ENCODE measurements at regions not wholly inside any gene's neighbourhood (a gene's known extent, or its start where the extent isn't known, plus 50 kb on each side); places are given as distances from the start of the nearest gene placed in this dataset.

DNA sequence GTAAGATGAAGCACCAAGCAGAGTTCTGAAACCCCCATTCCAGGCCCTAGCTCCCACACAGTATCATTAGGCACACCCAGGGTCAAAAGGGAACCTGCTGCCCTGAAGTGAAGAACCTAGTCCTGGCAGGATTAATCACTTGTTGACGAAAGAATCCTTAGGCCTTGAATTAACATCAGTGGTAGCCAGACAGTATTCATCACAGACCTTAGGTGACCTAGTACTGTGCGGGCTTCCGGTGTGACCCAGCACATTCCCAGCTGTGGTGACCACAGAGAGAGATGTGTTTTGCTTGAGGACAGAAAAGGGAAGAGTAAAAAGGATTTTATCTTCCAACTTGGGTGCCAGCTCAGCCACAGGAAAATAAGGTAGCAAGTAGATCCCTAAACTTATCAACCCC is 1071.4 kb upstream of the FAM98A start (continued):
- TF ChIP-seq, protein P1, sequence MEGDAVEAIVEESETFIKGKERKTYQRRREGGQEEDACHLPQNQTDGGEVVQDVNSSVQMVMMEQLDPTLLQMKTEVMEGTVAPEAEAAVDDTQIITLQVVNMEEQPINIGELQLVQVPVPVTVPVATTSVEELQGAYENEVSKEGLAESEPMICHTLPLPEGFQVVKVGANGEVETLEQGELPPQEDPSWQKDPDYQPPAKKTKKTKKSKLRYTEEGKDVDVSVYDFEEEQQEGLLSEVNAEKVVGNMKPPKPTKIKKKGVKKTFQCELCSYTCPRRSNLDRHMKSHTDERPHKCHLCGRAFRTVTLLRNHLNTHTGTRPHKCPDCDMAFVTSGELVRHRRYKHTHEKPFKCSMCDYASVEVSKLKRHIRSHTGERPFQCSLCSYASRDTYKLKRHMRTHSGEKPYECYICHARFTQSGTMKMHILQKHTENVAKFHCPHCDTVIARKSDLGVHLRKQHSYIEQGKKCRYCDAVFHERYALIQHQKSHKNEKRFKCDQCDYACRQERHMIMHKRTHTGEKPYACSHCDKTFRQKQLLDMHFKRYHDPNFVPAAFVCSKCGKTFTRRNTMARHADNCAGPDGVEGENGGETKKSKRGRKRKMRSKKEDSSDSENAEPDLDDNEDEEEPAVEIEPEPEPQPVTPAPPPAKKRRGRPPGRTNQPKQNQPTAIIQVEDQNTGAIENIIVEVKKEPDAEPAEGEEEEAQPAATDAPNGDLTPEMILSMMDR (IDR thresholded peaks at IDR 0.05) = no peak
- TF ChIP-seq, protein P2, sequence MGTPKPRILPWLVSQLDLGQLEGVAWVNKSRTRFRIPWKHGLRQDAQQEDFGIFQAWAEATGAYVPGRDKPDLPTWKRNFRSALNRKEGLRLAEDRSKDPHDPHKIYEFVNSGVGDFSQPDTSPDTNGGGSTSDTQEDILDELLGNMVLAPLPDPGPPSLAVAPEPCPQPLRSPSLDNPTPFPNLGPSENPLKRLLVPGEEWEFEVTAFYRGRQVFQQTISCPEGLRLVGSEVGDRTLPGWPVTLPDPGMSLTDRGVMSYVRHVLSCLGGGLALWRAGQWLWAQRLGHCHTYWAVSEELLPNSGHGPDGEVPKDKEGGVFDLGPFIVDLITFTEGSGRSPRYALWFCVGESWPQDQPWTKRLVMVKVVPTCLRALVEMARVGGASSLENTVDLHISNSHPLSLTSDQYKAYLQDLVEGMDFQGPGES (IDR thresholded peaks at IDR 0.05; ENCODE audit: low read depth, low read length) = no peak
- TF ChIP-seq, protein P3, sequence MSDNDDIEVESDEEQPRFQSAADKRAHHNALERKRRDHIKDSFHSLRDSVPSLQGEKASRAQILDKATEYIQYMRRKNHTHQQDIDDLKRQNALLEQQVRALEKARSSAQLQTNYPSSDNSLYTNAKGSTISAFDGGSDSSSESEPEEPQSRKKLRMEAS (IDR thresholded peaks at IDR 0.05; ENCODE audit: low read depth) = no peak
- no peak for TF ChIP-seq SMC3 (IDR thresholded peaks at IDR 0.05; ENCODE audit: low read depth, low read length)
- TF ChIP-seq, protein P4, sequence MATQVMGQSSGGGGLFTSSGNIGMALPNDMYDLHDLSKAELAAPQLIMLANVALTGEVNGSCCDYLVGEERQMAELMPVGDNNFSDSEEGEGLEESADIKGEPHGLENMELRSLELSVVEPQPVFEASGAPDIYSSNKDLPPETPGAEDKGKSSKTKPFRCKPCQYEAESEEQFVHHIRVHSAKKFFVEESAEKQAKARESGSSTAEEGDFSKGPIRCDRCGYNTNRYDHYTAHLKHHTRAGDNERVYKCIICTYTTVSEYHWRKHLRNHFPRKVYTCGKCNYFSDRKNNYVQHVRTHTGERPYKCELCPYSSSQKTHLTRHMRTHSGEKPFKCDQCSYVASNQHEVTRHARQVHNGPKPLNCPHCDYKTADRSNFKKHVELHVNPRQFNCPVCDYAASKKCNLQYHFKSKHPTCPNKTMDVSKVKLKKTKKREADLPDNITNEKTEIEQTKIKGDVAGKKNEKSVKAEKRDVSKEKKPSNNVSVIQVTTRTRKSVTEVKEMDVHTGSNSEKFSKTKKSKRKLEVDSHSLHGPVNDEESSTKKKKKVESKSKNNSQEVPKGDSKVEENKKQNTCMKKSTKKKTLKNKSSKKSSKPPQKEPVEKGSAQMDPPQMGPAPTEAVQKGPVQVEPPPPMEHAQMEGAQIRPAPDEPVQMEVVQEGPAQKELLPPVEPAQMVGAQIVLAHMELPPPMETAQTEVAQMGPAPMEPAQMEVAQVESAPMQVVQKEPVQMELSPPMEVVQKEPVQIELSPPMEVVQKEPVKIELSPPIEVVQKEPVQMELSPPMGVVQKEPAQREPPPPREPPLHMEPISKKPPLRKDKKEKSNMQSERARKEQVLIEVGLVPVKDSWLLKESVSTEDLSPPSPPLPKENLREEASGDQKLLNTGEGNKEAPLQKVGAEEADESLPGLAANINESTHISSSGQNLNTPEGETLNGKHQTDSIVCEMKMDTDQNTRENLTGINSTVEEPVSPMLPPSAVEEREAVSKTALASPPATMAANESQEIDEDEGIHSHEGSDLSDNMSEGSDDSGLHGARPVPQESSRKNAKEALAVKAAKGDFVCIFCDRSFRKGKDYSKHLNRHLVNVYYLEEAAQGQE (IDR thresholded peaks at IDR 0.05; ENCODE audit: low read depth, low read length) = no peak
- TF ChIP-seq TCF12 (IDR thresholded peaks at IDR 0.05) = no peak
- no peak for TF ChIP-seq NRF1 (IDR thresholded peaks at IDR 0.05; ENCODE audit: low read depth, low read length)

DNA sequence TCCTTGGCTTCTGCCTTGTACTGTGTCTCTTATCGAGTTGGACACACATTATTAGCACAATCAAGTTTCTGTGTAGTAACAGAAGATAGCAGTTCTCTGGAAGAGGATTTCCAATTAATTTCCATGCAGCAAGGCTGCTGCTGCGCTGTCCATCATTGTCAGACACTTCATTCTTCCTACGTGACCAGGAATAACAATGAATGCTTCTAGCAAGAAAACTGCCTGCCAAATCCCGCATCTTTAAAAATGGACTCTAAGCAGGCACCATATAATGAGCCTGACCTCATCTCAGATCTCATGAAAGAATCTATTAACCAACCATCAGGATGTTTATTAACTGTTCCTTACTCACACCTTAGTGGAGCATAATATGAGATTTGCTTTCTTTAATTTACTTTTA is 1067.7 kb upstream of the FAM98A start:
- no peaks in the 10 kb centered on the region for H3K79me2 ChIP-seq (ENCODE audit: insufficient read depth)
- no peak overlapping the region for H3K27ac ChIP-seq (ENCODE audit: low read depth in 2 of 2, low read length in 1 of 2)
- H3K9ac ChIP-seq = no peak overlapping the region
- WGBS (ENCODE audit: low lambda C conversion rate) = 4% methylated on average over 4 of the region's 4 CpGs
- ChIA-PET POLR2A (no interaction called here), CTCF (no interaction called here)
- no peak overlapping the region for H2AFZ ChIP-seq (ENCODE audit: low read depth)
- H3K36me3 ChIP-seq (replicated peaks in 1 of 2; ENCODE audit: control insufficient read depth in 1 of 2, insufficient read depth in 2 of 2, low read length in 1 of 2) = no peaks in the 10 kb centered on the region
- no peaks in the 10 kb centered on the region for H3K4me1 ChIP-seq (ENCODE audit: control insufficient read depth in 1 of 2, insufficient read depth in 2 of 2, low read depth in 1 of 2, low read length in 1 of 2)
- H3K4me2 ChIP-seq = no peak overlapping the region
- no peaks in the 10 kb centered on the region for H3K9me2 ChIP-seq
- DNase-seq = no peak
- H3K27me3 ChIP-seq (ENCODE audit: insufficient read depth) = no peaks in the 10 kb centered on the region
- H3K4me3 ChIP-seq (ENCODE audit: low read depth in 2 of 2, low read length in 1 of 2) = no peak overlapping the region
- H3K9me3 ChIP-seq = no peaks in the 10 kb centered on the region; the same call in 1 of the 2 replicates
- no peaks in the 10 kb centered on the region for H4K20me1 ChIP-seq (ENCODE audit: insufficient read depth)
- H3F3A ChIP-seq (replicated peaks; ENCODE audit: insufficient read depth) = no peaks in the 10 kb centered on the region
- TF ChIP-seq, protein P5, sequence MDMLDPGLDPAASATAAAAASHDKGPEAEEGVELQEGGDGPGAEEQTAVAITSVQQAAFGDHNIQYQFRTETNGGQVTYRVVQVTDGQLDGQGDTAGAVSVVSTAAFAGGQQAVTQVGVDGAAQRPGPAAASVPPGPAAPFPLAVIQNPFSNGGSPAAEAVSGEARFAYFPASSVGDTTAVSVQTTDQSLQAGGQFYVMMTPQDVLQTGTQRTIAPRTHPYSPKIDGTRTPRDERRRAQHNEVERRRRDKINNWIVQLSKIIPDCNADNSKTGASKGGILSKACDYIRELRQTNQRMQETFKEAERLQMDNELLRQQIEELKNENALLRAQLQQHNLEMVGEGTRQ (IDR thresholded peaks at IDR 0.05; ENCODE audit: borderline replicate concordance, low read depth, low read length) = no peak
- no peak for TF ChIP-seq TEAD4 (IDR thresholded peaks at IDR 0.05; ENCODE audit: borderline replicate concordance, insufficient read depth)
- TF ChIP-seq POLR2AphosphoS5 (IDR thresholded peaks at IDR 0.05; ENCODE audit: low read depth, low read length) = no peak
- TF ChIP-seq, protein P1 (IDR thresholded peaks at IDR 0.05) = no peak
- TF ChIP-seq, protein P6, sequence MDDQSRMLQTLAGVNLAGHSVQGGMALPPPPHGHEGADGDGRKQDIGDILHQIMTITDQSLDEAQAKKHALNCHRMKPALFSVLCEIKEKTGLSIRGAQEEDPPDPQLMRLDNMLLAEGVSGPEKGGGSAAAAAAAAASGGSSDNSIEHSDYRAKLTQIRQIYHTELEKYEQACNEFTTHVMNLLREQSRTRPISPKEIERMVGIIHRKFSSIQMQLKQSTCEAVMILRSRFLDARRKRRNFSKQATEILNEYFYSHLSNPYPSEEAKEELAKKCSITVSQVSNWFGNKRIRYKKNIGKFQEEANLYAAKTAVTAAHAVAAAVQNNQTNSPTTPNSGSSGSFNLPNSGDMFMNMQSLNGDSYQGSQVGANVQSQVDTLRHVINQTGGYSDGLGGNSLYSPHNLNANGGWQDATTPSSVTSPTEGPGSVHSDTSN (IDR thresholded peaks at IDR 0.05) = no peak
- TF ChIP-seq GATA2 (CRISPR knock-in tag; IDR thresholded peaks at IDR 0.05) = no peak
- TF ChIP-seq FOSL2 (IDR thresholded peaks at IDR 0.05; ENCODE audit: borderline replicate concordance, low read depth) = no peak
- TF ChIP-seq, protein P7, sequence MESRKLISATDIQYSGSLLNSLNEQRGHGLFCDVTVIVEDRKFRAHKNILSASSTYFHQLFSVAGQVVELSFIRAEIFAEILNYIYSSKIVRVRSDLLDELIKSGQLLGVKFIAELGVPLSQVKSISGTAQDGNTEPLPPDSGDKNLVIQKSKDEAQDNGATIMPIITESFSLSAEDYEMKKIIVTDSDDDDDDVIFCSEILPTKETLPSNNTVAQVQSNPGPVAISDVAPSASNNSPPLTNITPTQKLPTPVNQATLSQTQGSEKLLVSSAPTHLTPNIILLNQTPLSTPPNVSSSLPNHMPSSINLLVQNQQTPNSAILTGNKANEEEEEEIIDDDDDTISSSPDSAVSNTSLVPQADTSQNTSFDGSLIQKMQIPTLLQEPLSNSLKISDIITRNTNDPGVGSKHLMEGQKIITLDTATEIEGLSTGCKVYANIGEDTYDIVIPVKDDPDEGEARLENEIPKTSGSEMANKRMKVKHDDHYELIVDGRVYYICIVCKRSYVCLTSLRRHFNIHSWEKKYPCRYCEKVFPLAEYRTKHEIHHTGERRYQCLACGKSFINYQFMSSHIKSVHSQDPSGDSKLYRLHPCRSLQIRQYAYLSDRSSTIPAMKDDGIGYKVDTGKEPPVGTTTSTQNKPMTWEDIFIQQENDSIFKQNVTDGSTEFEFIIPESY (IDR thresholded peaks at IDR 0.05; ENCODE audit: borderline replicate concordance, low read depth) = no peak
- TF ChIP-seq ELF1 (IDR thresholded peaks at IDR 0.05) = no peak
- TF ChIP-seq, protein P3 (IDR thresholded peaks at IDR 0.05; ENCODE audit: low read depth) = no peak
- TF ChIP-seq SMC3 (IDR thresholded peaks at IDR 0.05; ENCODE audit: low read depth, low read length) = no peak
- no peak for TF ChIP-seq EZH2phosphoT487 (IDR thresholded peaks at IDR 0.05; ENCODE audit: borderline replicate concordance, low read depth)

Data from SK-N-SH (cell line).